CD1c-positive myeloid dendritic cell (primary cell): ENCODE measurements at regions not wholly inside any gene's neighbourhood (a gene's known extent, or its start where the extent isn't known, plus 50 kb on each side); places are given as distances from the start of the nearest gene placed in this dataset.

ENCODE experiments used
- DNase-seq: peaks from one replicate; pipeline ENCODE4 v3.0.0-alpha.2; 2016; ENCODE audit errors: extremely low spot score

- no peak for DNase-seq
Measured at GRCh38 chr20:6693178-6693807, 74.2 kb upstream of the BMP2 start.

DNA sequence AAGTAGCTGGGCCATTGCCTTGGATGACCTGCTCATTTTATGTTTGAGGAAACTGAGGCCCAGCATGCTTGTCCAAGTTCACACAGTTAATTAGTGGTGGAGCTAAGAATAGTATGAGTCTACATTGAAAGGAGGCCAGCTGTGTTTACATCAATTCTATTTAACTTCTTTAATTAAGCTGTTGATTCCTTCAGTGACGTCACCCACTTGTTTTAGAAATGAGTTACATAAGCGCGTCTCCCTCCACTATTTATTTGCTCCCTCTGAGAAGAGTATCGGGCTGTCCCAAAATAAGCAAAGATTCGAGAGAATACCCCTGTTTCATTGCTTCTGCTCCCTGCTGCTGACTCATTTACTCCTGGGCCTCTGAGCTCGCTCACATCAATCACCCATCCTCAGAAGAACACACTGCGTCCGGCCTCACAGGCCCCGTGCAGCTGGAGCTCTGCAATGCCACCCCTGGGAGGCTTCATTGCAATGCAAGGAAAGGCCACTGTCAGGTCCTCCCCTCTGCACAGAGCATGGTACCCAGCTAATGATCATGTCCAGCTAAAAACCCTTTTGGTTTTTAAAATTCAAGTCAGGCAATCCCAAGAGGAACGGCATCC is 74.8 kb upstream of the BMP2 start:
- no peak for DNase-seq

DNA sequence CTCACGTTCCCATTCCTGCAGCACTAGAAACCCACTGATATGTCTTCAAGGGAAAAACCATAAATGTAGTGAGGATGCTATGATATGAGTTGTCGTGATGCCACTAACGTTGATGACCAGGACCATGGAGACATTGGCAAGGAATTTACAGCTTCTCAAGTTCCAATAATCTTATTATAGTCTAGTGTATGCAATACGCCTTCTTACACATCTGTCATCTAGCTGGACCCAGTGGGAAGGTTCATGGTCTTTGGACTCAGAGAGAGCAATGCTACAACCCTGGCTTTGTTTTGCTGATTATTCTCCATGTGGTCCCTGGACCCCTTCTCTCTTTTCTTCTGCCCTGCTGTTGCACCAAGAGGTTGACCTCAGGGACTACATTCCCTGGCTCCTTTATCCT is 76.0 kb upstream of the BMP2 start:
- no peak for DNase-seq

DNA sequence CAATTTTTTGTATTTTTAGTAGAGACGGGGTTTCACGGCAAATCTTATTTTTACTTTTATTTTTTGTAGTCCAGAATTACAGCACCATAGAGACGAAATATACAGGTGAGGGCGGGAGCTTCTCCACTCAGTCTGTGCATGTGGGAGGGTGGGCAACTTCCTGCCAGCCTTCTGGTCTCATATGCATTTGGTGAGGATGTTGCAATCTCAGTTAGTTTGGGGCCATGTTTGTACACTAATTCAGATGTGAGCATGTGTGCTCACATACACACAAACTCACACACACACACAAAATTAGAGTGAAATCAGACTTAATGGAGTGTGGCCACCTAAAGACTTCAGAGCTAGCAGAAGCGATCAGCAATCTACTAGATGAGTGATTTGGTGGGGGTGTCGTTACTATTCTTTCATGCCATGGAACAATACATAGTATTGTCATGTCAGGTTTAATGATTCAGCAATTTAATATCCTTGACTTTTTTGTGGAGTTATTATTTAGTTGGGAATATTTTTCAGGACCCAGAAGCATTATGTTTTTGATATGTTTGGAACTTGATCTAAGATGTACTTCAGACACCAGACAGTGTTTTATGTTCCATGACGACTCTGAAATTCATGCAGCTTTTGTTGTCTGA is 78.0 kb upstream of the BMP2 start:
- DNase-seq: no peak

GRCh38 chr20:6686171-6686570 is 81.3 kb upstream of the BMP2 start:
- peak; percentile 29 for DNase-seq

DNA sequence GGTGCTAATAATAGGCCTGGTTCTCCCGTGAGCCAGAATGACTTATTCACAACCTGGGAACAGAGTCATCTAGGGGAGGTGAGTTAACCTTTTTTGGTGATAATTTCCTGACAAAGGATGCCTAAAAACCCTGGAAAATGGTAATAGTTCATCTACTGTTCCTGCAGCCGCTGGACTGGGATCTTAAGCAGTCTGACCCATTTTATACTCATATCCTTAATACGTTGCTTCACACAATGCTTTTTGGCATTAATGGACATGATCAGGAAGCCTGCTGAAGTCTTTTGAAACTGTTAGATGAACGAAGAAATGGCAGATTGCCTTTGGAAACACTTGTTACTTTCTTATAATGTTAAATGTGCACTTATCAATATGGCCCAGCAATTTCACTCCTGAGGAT is 81.9 kb upstream of the BMP2 start:
- no peak for DNase-seq

GRCh38 chr20:6685181-6685582 is 82.3 kb upstream of the BMP2 start:
- no peak for DNase-seq

DNA sequence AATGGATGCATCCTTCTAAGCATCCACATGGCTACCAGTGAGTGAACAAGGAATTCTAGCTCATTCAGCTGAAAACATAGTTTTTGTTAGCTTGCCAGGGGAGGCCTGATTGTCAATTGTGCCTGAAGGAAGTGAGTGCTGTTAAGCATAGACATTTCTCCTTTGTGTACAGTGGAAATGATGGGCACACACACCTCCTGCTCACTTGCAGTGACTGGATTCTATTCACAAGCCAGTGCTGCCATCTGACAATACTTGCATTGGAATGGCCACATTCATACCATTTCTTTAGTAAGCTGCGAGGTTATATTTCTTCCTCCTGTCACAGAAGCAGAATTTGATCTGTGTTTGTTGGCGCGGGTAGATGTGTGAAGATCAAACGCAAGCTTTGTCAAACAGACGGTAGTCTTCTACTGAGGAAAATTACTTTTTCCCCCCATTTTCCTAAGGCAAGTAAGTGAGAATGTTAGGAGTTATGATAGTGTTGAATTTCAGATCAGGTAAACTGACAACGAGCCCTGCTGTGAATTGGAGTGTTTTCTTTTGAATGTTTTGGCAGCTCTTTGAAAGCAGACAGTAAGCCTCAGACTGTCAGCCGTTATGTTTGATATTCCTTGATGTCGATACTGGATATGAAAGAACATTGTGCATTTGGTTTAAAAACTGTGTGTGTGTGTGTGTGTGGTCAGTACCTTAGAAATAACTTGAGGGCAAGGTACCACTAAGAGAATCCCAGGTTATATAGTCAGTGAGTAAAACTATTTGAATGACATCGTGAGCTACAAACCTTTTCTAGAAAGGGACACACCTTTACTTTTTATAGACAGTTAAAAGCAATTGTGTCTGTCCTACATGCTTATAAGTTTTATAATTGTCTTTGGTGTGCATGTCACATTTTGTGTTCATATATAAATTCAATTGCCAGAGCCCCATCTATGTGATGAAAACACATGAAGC is 84.2 kb upstream of the BMP2 start:
- DNase-seq: no peak

DNA sequence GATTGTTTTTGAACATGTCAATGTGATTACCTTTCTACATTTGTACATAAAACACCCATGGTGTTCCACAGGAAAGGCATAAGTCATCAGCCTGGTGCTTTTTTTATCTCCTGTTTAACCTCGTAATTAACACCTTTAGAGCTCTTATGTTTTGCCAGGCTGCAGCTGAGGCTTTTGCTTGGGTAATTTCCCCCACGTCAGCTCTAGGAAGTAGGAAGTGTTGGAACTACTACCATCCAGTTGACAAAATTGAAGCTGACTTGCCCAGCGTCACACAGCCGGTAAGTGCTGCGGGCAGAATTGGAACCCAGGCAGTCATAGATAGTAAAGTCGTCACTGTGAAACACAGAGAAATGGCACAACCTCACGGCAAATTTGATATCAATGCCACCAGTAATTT is 86.6 kb upstream of the BMP2 start:
- no peak for DNase-seq

DNA sequence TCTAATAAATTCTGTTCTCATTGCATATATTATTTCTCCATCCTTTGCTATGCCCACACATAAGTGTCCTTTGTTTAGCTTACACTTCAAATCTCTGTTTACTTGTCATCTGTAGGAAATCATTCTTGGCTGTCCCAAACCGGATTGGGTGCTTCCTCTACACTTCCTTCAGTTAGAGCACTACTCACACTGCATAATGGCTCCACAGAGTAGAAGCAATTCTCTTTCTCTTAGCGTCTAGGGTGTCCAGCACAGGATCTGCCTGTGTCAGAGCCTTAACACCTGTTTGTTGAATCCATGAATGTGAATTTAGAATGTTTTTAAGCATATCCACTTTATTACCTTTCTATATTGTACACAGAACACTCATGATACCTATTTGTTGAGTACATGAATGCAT is 87.0 kb upstream of the BMP2 start:
- no peak for DNase-seq

DNA sequence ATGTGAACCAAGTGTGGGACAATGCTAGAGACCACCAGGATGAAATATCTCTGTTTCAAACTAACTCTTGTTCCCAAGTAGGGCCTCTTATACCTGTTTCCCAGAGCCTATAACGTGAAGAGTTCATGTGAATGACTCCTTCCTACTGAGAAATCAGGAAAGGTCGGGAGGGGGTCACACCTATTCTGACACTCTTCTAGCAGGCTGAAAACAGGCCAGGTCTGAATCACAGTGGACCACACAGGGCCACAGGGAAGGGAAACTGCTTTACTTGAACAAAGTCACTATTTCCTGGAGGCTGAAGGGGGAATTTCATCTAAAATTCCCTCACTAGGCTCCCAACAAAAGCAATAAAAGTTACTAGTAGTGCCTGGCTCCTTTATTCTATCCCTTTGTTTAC is 88.4 kb upstream of the BMP2 start:
- DNase-seq: no peak

GRCh38 chr20:6678101-6678500 is 89.4 kb upstream of the BMP2 start:
- no peak for DNase-seq

GRCh38 chr20:6674831-6675230 is 92.7 kb upstream of the BMP2 start:
- no peak for DNase-seq

DNA sequence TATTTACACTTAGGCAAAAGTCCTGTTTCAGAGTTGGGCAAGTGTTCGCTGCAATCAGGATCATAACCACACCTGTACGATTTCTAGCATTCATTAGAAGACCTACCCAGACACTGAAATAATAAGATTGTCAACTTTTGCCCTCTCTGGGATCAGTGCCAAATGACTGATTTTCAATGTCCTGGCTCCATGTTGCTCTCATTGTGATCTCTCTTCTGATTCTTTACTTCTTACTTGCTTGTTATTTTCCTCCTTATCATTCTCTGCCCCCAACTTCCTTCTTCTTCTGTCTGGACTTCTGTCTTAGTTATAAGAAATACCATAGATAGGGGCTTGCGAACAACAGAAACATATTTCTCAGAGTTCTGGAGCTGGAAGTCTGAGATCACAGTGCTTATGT is 94.4 kb upstream of the BMP2 start:
- DNase-seq: no peak

GRCh38 chr20:6671829-6672228 is 95.7 kb upstream of the BMP2 start:
- DNase-seq: no peak

GRCh38 chr20:6668546-6668945 is 98.9 kb upstream of the BMP2 start:
- DNase-seq: no peak

GRCh38 chr20:6665621-6666355 is 101.7 kb upstream of the BMP2 start:
- DNase-seq: no peak

GRCh38 chr20:6665161-6665560 is 102.3 kb upstream of the BMP2 start:
- no peak for DNase-seq

DNA sequence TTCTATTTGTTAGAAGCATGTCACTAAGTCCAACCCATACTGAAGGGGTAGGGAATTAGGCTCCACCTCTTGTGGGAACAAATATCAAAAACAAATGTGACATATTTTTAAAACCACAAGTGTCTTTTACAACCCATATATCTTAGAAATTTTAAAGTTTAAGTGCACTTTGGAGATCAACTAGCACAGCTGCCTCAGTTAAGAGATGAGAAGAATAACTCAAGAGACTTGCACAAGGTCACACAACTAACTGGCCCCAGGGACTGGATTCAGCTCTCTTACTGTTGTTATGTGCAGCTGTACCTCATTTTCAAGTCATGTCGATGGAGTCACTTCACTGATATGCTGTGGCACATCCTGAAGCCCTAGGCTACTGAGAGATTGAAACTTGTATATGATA is 102.9 kb upstream of the BMP2 start:
- no peak for DNase-seq

- no peak for DNase-seq
Measured at GRCh38 chr20:6663751-6664388, 103.6 kb upstream of the BMP2 start.

GRCh38 chr20:6663104-6663503 is 104.4 kb upstream of the BMP2 start:
- no peak for DNase-seq
